SK-N-SH treated with all-trans-retinoic acid at 6 μM for 48 hours (cell line): ENCODE measurements at regions not wholly inside any gene's neighbourhood (a gene's known extent, or its start where the extent isn't known, plus 50 kb on each side); places are given as distances from the start of the nearest gene placed in this dataset.

Experiments
- ATAC-seq: fragments of 200-7000 bp; cut with Tn5 transposase; 3 replicates; pipeline ENCODE4 v1.9.1; 2020; ENCODE audit warnings: mild to moderate bottlenecking, moderate library complexity
- ARNTL ChIP-seq: fragments of 450-650 bp; formaldehyde crosslinking; IDR thresholded peaks from 2 replicates; pipeline ENCODE4 v1.5.0; 2020; ENCODE audit warnings: low read depth, mild to moderate bottlenecking, moderate library complexity, borderline replicate concordance
- CREB5 ChIP-seq: fragments of 250-450 bp; sonication (Bioruptor Pico); IDR thresholded peaks from 2 replicates; pipeline ENCODE4 v1.5.1; 2020; ENCODE audit warnings: low read depth, mild to moderate bottlenecking, moderate library complexity
- GLIS3 ChIP-seq: fragments of 250-450 bp; sonication (Bioruptor Pico); IDR thresholded peaks from 2 replicates; pipeline ENCODE4 v1.5.0; 2020; ENCODE audit warnings: mild to moderate bottlenecking, moderate library complexity
- OSR1 ChIP-seq: fragments of 250-450 bp; sonication (Bioruptor Pico); IDR thresholded peaks from 2 replicates; pipeline ENCODE4 v1.8.0; 2022; ENCODE audit warnings: moderate library complexity, mild to moderate bottlenecking, inconsistent platforms
- POU6F1 ChIP-seq: fragments of 250-450 bp; sonication (Bioruptor Pico); IDR thresholded peaks from 2 replicates; pipeline ENCODE4 v1.8.0; 2021; ENCODE audit warnings: low read depth, mild to moderate bottlenecking, moderate library complexity, borderline replicate concordance
- PPARA ChIP-seq: fragments of 250-450 bp; sonication (Bioruptor Pico); IDR thresholded peaks from 2 replicates; pipeline ENCODE4 v1.5.0; 2020; ENCODE audit warnings: mild to moderate bottlenecking, borderline replicate concordance
- SNAI2 ChIP-seq: fragments of 250-450 bp; sonication (Bioruptor Pico); IDR thresholded peaks from 2 replicates; pipeline ENCODE4 v1.5.0; 2020; ENCODE audit warnings: mild to moderate bottlenecking, moderate library complexity
- TOX ChIP-seq: fragments of 250-450 bp; sonication (Bioruptor Pico); IDR thresholded peaks from 2 replicates; pipeline ENCODE4 v1.8.0; 2021; ENCODE audit warnings: mild to moderate bottlenecking, moderate library complexity, borderline replicate concordance
- TSHZ2 ChIP-seq: fragments of 250-450 bp; sonication (Bioruptor Pico); IDR thresholded peaks from 2 replicates; pipeline ENCODE4 v1.5.0; 2020; ENCODE audit warnings: mild to moderate bottlenecking, moderate library complexity
- ZC3H10 ChIP-seq: fragments of 250-450 bp; sonication (Bioruptor Pico); IDR thresholded peaks from 2 replicates; pipeline ENCODE4 v1.5.1; 2021; ENCODE audit warnings: mild to moderate bottlenecking, moderate library complexity
- ZFP3 ChIP-seq: fragments of 250-450 bp; sonication (Bioruptor Pico); IDR thresholded peaks from 2 replicates; pipeline ENCODE4 v1.5.0; 2020; ENCODE audit warnings: mild to moderate bottlenecking, moderate library complexity
- TF ChIP-seq, protein P1 (sequence below): fragments of 250-450 bp; sonication (Bioruptor Pico); IDR thresholded peaks from 2 replicates; pipeline ENCODE4 v1.8.0; 2020; ENCODE audit warnings: mild to moderate bottlenecking, moderate library complexity, borderline replicate concordance

DNA sequence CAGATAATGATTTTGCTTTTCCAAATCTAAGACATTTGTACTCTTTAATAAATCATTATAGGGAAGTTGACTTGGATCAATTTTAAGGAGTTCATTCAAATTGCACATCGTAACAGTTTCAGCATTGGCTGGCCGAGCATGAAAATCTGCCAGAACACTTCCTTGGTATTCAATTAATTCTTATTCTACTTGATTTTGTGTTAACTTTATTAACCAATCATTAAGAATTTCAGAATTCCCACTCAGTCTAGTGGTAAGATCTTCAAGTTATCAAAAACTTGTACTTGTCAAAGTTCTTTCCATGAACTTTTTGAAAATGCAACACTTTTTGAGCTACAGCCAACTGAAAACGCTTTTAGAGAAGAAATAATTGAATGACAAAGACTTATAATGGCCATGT is 565.8 kb downstream of the TLE1 start:
- no peak for TF ChIP-seq PPARA (CRISPR knock-in tag)
- TF ChIP-seq POU6F1 (CRISPR knock-in tag): no peak
- no peak for ATAC-seq

- ATAC-seq: no peak
- TF ChIP-seq OSR1: no peak
- TF ChIP-seq, protein P1, sequence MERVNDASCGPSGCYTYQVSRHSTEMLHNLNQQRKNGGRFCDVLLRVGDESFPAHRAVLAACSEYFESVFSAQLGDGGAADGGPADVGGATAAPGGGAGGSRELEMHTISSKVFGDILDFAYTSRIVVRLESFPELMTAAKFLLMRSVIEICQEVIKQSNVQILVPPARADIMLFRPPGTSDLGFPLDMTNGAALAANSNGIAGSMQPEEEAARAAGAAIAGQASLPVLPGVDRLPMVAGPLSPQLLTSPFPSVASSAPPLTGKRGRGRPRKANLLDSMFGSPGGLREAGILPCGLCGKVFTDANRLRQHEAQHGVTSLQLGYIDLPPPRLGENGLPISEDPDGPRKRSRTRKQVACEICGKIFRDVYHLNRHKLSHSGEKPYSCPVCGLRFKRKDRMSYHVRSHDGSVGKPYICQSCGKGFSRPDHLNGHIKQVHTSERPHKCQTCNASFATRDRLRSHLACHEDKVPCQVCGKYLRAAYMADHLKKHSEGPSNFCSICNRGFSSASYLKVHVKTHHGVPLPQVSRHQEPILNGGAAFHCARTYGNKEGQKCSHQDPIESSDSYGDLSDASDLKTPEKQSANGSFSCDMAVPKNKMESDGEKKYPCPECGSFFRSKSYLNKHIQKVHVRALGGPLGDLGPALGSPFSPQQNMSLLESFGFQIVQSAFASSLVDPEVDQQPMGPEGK (CRISPR knock-in tag): no peak
- no peak for TF ChIP-seq ARNTL (CRISPR knock-in tag)
- no peak for TF ChIP-seq POU6F1 (CRISPR knock-in tag)
- TF ChIP-seq PPARA (CRISPR knock-in tag): no peak
- no peak for TF ChIP-seq TOX (CRISPR knock-in tag)
These were observed 566.6 kb downstream of the TLE1 start for GRCh38 chr9:81122749-81123148.

- TF ChIP-seq TSHZ2 (CRISPR knock-in tag): no peak
- no peak for TF ChIP-seq GLIS3 (CRISPR knock-in tag)
- TF ChIP-seq OSR1: no peak
- TF ChIP-seq, all 23 proteins: peak for 0
- no peak for ATAC-seq
These were observed 569.8 kb downstream of the TLE1 start for GRCh38 chr9:81119591-81119990.

DNA sequence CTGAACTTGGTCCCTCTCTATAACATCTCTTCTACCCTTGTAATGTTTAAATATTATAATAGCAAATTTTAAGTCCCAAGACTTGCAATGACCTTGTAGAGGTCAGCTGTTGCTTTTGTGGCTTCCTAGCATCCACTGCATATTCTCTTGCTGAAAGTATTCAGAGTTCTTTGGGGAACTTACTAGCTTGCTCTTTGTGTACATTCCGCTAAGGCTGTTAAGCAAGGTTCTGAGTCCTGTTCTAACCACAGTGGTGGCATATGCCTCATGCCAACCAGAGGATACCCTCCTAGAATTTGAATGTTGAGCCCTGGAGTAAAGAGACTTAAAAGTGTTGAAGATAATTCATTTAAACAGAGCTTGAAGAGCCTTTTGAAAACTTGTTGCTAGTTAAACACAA is 570.9 kb downstream of the TLE1 start:
- TF ChIP-seq PPARA (CRISPR knock-in tag) (no peak), TSHZ2 (CRISPR knock-in tag) (no peak), OSR1 (no peak), POU6F1 (CRISPR knock-in tag) (no peak), ZFP3 (CRISPR knock-in tag) (no peak), ZC3H10 (CRISPR knock-in tag) (no peak), SNAI2 (no peak), CREB5 (CRISPR knock-in tag) (no peak), ARNTL (CRISPR knock-in tag) (no peak)
- no peak for ATAC-seq
